ENCODE measurements at regions not wholly inside any gene's neighbourhood (a gene's known extent, or its start where the extent isn't known, plus 50 kb on each side); places are given as distances from the start of the nearest gene placed in this dataset.
"Not testable (repeated sequence)": the region's sequence is repeated elsewhere in the genome, so short reads cannot be mapped to it uniquely, and the experiment has no call there.

DNA sequence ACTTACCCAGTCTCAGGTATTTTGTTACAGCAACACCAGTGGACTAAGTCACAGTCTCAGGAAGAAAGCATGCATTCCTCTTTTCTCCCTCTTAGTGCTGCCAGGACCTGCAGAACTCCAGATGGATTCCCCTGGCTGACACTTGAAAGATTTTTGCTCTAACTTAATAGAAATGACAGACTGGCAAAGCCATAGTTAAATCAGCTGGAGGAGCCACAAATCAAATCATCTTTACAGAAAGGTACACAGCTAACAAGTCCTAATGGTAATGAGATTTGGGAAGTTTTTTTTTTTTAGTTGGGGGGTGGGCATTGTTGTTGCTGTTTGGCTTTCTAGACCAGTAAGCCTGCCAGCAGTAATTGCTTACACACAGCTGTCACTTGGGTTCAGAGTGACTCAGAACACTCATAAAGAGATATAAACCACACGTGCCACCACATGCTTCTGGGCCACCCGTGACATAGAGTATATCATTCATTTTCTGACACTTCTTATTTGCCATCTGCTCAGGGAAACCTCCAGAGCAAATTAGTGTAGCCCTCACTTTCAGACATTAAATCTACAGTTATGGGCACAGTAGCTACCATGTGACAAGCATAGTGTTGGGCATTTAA is 72.4 kb downstream of the FH start:
- DNase-seq (ENCODE audit: low read depth in 4 of 4, low spot score in 3 of 4): no peak

DNA sequence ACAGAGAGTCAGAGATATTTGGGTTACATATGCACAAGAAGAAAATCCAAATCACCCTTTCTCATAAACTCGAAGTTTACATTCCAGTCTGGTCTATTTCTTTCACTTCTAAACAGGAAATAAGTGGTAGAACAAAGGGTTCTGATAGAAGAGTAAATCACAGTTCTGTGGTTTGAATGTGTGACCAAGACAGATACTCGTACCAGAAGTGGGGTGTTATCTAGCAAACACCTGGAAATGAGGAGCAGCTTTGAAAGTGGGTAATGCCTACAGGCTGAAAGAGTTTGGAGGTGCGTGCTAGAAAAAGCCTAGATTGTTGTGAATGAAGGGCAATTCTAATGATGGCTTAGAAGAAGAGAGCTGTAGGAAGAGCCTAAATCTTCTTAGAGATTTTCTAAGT is 74.7 kb downstream of the FH start:
- DNase-seq (ENCODE audit: low read depth in 4 of 4, low spot score in 3 of 4): no peak

DNA sequence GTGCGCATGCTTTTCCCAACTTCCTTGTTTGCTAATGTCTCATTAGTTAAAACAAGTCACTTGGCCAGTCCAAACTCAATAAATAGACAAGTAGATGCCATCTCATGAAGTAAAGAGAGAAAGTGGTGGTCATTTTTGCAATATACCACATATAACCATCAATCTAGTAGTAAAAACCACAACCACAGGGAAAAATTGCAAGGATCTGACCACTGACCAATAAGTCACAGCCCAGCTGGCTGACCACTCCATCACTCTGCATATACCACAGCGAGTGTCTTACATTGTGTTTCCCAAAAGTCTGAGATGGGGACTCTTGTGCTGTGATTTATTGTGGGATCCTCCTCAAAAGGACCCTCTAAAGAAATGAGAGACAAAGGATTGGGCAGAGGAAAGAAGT is 76.0 kb downstream of the FH start:
- DNase-seq (ENCODE audit: low read depth in 4 of 4, low spot score in 3 of 4): no peak

DNA sequence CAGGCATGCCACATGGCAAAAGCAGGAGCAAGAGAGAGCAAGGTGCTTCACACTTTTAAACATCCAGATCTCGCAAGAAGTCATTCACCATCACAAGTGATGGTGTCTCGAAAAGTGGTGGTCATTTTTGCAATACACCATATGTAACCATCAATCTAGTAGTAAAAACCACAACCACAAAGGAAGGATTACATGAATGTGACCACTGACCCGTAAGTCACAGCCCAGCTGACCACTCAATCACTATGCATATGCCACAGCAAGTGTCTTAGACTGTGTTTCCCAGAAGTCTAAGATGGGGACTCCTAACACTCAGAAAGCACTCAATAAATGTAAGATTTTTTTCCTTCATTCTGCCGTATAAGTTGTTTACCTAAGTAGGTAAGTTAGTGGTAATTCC is 76.9 kb downstream of the FH start:
- DNase-seq (ENCODE audit: low read depth in 4 of 4, low spot score in 3 of 4): no peak

DNA sequence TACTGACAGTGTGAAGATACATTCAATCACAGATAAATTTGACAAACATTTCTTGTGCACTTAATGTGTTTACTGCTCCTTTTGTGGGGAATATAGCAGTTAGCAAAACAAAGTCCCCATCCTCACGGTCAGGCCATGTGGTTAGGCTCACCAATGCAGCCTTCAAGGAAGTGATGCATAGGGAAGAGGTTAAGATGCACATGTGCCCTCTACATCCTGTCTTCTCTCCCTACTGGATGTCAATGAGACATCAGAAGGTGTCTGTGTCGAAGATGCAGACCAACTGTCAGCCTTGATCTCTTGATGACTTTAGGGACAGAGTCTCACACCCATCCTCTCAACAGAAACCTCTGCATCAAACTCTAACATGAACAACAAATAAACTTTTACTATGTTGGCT is 78.7 kb downstream of the FH start:
- no peak for DNase-seq (ENCODE audit: low read depth in 4 of 4, low spot score in 3 of 4)

DNA sequence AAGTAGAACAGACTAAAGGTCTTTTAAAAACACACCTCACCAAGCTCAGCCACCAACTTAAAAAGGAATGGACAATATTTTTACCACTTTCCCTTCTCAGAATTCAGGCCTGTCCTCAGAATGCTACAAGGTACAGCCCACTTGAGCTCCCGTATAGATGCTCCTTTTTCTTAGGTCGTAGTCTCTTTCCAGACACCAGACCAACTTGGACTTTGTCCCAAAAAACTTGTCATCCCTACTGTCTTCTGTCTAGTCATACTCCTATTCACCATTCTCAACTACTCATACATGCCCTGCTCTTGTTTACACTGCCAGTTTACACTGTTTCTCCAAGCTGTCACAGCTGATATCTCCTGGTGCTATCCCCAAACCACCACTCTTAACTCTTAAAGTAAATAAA is 80.9 kb downstream of the FH start:
- DNase-seq (ENCODE audit: low read depth in 4 of 4, low spot score in 3 of 4): not testable (repeated sequence)

DNA sequence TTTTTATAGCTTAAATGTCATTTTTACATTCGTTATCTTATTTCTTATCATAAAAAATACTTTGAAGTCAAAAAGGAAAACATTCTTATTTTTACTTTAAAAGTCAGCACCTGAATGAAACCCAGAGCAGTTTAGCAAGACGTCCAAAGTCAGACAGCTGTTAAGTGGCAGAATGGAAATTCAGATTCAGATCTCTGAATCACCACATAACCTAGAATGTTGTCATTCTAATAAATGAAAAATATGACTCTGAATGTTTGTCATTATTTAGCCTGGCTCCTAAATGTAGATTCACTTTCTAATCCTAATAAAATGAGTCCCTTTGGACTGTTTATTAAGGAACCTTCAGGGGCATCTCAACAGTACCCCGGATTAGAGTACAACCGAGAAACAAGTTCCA is 75.2 kb upstream of the RGS7 start:
- DNase-seq (ENCODE audit: low read depth in 4 of 4, low spot score in 3 of 4): no peak

DNA sequence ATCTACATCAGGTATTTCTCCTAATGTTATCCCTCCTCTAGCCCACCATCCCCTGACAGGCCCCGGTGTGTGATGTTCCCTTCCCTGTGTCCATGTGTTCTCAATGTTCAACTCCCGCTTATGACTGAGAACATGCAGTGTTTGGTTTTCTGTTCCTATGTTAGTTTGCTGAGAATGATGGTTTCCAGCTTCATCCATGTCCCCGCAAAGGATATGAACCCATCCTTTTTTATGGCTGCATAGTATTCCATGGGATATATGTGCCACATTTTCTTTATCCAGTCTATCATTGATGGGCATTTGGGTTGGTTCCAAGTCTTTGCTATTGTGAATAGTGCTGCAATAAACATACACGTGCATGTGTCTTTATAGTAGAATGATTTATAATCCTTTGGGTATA is 68.1 kb upstream of the RGS7 start:
- not testable (repeated sequence) for DNase-seq (ENCODE audit: low read depth in 4 of 4, low spot score in 3 of 4)

DNA sequence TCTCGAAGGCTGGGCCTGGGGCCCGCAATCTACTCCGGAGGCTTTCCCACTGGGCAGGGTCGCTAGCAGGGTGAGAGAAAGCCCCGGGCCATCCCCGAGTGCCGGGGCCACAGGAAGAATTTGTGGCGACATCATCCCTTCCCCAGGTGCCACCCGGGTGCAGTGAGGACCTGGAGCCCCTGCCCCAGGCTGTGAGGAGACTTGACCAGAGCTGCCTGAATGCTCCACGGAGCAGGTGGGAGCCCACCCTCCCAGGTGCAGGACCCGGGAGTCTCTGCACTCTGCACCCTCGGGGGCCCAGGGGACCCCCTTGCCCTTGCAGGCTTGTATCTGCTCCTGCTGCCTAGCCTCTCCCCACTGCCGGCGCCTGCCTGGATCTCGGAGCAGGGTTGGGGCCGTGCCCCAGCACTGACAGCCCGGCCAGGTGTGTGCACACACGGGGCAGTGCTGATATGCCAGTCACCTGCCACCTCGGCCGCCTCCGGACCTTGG is 67.5 kb upstream of the RGS7 start:
- no peak for DNase-seq (ENCODE audit: low read depth in 4 of 4, low spot score in 3 of 4)

DNA sequence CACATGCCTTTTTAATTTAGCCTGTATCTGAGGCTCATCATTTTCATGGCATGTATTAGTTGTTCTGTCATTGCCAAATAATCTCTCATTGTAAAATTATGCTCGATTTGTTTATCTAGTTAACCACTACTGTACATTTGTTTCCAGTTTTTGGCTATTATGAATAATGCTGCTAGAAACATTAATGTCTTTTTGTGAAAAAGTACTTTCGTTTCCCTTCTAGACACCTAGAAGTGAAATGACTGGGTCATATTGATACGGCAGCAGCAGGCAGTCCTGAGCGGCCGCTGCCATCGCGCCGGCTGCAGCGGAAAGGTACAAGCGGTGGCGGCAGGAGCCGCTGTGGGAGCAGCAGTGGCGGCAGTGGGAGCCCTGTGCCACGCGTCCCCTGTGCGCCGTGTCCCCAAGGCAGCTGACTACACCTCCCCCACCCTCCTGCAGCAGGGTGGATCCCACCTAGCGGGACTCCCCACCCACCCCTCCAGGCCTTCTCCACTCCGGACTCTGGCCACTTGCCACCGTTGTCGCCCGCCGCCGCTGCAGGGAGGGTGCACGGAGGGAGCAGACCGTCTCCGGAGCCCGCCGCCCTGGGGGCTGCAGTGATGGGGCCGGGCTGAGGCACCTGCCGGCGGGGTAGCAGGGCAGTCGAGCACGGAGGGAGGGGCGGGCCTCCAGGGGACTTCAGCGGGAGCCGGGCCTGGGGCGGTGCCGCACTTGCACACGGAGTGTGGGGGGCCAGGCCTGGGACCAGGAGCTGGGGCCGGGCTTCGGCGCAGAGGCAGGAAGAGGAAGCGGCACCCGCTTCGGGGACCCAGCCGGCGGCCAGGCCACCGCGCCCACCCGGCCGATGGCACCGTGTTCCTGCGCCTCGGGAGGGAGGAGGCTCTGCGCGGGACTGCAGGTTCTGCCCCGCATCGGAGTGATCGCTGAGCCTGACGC is 66.8 kb upstream of the RGS7 start:
- DNase-seq (ENCODE audit: low read depth in 4 of 4, low spot score in 3 of 4): peak in 3 of 4 donors; percentile 7 to 19 (median 14)

DNA sequence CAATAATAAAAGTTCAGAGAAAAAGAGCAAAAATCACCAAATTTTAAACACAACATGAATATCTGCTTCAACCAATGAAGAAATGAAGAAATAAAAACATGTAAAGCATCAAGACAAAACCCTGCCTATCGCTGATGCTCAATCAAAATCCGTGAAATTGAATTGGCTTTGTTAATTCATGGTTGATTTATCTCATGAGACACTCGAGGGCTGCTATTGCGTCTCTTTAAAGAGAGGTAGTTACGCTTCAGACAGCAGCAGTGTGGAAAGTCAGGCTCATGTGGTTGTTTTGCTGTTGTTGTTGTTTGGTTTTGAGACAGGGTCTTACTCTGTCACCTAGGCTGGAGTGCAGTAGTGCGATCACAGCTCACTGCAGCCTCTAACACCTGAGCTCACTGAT is 65.5 kb upstream of the RGS7 start:
- DNase-seq (ENCODE audit: low read depth in 4 of 4, low spot score in 3 of 4): no peak

DNA sequence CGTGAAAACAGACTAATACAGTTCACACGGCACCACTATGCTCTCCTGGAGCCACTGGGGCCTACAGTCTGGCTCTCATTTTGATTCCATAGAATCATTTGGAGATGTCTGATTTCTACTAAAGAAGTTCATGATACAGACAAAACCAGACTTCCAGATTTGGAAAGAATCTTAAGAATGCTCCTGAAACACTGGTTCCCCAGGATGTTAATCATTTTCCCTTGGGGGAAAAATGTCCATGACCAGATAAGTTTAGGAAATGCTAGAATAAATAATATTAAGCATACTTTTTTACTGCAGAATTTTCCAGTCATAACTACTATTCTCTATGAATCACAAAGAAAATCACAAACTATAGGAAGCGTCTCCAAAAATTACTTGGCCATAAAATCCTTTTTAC is 63.0 kb upstream of the RGS7 start:
- no peak for DNase-seq (ENCODE audit: low read depth in 4 of 4, low spot score in 3 of 4)

DNA sequence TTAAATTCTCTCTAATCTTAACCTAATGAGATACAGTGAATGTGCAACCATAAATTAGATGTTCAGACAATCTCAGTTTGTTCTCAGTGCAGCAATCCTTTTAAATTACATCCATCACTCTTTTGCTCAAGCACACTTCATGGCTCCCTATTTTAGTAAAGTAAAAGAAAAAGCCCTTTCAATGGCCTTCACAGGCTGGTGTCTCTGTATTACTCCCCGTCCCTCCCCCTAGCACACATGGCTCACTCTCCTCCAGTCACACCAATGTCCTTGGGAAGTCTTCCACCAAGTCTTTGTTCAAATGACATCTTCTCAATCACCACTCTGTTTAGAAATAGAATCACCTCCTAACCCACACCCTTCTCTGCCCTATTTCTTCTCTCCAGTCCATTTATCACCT is 60.3 kb upstream of the RGS7 start:
- DNase-seq (ENCODE audit: low read depth in 4 of 4, low spot score in 3 of 4): no peak

DNA sequence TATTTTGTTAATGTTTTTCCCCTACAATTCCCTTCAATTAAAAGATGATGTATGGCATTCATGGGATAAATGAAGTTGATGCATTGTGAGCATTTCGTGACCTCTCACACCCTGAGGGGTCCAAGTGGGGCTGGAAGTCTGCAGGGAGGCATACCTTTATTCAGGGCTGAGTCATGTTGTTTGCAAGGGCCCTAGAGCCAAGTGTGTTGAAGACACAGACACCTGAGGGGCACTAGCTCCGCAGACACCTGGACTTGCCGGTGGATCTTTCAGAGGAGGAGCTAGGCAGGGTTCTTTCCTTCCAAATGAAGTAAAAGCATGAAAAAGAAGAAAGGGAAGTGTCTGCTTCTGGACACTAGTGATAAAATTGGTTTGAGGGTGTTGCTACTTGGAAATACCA is 57.0 kb upstream of the RGS7 start:
- no peak for DNase-seq (ENCODE audit: low read depth in 4 of 4, low spot score in 3 of 4)

DNA sequence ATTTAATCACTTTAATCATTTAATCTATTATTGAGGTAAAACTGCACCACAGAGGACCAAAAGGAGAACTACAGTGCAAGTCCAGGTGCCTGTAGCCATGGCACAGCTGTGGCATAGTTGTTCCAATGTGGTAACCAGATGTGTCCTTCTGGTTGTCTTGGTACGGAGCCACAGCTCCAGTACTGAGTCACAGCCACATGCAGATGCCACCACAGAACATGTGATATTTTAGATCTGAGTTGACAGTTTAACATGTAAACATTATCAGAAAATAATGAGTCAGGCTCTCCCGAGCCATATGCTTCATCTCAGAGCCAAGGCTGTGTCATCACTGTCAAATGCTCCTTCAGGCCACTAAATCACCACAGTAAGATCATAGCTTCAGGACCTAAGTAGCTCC is 56.4 kb upstream of the RGS7 start:
- DNase-seq (ENCODE audit: low read depth in 4 of 4, low spot score in 3 of 4): no peak

DNA sequence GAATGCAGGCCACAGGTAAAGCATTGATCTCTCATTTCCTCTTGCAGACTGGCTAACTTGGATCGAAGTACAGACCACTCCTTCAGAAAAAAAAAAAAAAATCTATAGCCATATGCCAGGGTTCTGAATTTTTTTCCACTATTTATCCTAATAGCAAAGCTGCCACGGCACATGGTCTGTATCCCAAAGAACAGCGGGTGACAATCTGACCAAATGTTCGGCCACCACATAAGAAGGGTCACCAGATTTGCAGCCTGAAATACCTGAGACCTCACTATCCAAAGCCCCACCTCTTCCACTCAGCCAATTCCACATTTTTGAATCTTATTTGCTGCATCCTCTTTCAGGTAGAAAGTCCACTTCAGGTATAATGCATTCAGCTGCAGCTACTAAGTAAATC is 55.6 kb upstream of the RGS7 start:
- no peak for DNase-seq (ENCODE audit: low read depth in 4 of 4, low spot score in 3 of 4)

DNA sequence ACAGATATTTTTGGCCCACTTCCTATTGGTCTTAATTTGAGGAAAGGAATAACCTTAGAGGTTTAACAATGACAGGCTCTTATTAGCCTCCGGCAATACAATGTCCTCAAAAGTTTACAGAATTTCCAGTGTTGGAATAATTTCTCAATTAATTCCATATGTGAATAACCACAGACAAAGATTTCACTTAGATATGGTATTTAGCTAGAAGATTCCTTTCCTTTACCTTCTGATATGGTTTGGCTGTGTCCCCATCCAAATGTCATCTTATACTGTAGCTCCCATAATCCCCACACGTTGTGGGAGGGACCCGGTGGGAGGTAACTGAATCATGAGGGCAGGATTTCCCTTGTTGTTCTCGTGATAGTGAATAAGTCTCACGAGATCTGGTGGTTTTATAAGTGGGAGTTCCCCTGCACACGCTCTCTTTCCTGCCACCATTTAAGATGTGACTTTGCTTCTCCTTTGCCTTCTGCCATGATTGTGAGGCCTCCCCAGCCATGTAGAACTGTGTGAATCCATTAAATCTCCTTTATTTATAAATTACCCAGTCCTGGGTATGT is 54.9 kb upstream of the RGS7 start:
- DNase-seq (ENCODE audit: low read depth in 4 of 4, low spot score in 3 of 4): no peak

DNA sequence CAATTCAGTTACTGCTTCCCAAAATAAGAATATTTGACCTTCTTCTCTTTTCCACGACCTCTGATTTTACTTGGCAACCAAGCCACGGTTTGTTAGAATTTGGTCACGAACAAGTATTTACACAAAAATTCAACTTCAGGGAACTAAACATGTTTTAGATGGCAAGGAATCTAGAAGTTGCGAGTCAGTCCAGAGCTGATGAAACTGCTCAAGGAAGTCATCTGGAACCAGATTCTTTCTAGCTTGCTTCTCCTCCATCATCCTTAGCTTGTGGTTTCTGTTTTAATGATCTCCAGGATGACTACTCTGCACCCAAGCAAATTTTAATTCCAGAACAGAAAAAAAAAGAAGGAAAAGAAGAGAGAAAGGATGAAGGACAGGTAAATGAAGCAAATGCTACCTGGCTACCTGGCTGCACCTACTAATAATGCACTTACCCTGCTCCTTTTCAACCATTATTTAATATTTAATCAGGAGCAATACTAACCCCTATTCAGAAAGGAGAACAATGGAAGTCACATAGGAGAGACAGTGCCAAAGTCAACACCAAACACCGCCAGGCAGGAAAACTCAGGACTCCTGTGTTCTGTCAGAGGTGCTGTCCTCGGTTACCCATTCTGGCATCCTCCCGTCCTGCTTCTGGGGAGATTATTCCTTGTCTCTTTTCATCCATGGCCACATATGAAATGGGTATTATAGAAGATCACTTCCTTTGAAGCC is 54.2 kb upstream of the RGS7 start:
- DNase-seq (ENCODE audit: low read depth in 4 of 4, low spot score in 3 of 4): no peak

DNA sequence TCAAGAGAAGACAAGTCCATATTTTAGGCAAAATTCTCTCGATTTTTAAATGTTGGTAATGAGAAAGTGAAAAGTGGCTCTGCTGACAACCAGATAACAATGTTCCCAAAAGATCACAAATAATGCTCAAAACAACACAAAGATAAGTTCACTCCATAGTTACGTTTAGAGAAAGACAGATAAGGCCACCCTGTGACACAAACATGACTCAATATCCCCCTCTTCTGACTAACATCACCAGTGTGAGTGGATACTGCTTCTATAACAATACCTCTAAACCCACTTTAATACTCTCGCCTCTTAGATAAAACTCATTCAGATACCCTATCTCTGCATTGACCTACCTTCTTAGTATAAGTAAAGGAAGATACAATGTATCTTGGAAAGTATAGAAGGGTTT is 51.2 kb upstream of the RGS7 start:
- no peak for DNase-seq (ENCODE audit: low read depth in 4 of 4, low spot score in 3 of 4)
